ENCODE measurements at regions not wholly inside any gene's neighbourhood (a gene's known extent, or its start where the extent isn't known, plus 50 kb on each side); places are given as distances from the start of the nearest gene placed in this dataset.

- TF ChIP-seq CTCF (IDR thresholded peaks at IDR 0.05), result no peak
- no peak for TF ChIP-seq EP300 (IDR thresholded peaks at IDR 0.05)
- no peak for TF ChIP-seq POLR2A (IDR thresholded peaks at IDR 0.05)
Observed at GRCh38 chr5:52562473-52562872, 225.2 kb upstream of the ITGA1 start.
